Lower leg skin (tissue), 4 donors: ENCODE measurements at regions not wholly inside any gene's neighbourhood (a gene's known extent, or its start where the extent isn't known, plus 50 kb on each side); places are given as distances from the start of the nearest gene placed in this dataset.

Experiments
- DNase-seq, 2 donors: peaks; one replicate each; pipeline ENCODE4 v3.0.0-alpha.2; 2019; ENCODE audit warnings: low spot score in 2 of 2
- H3K4me3 ChIP-seq: fragments of 200-600 bp; sonication (generic); 2 replicates; pipeline ENCODE4 v1.5.1; 2017; ENCODE audit warnings: mild to moderate bottlenecking, low read depth; ENCODE audit not compliant: poor library complexity, severe bottlenecking
- CTCF ChIP-seq, 3 donors: fragments of 450-650 bp; IDR thresholded peaks; one replicate each; pipeline ENCODE4 v1.5.1; 2016; ENCODE audit warnings: antibody characterized with exemption in 3 of 3, mild to moderate bottlenecking in 3 of 3, moderate library complexity in 2 of 3
- POLR2A ChIP-seq, 2 donors: fragments of 450-650 bp; IDR thresholded peaks; one replicate each; pipeline ENCODE4 v1.6.1; 2016 to 2017; ENCODE audit warnings: antibody characterized with exemption in 2 of 2, mild to moderate bottlenecking in 1 of 2, moderate library complexity in 1 of 2
- WGBS, 2 donors: methylation state at CpG; one replicate each; pipeline ENCODE4 v1.1.5; 2018; 5-methylcytosine and 5-hydroxymethylcytosine counted together
- intact Hi-C: fragments of 100-400 bp; cut with DNase I; formaldehyde crosslinking; loops from one replicate; pipeline ENCODE4 v1.15.0; 2023; ENCODE audit warnings: low total_unique reads

- WGBS, 2 donors: 53 to 71% methylated on average over 2 of the region's 2 CpGs
- DNase-seq: no peak
- TF ChIP-seq CTCF (IDR thresholded peaks at IDR 0.05) (no peak), POLR2A (IDR thresholded peaks at IDR 0.05) (no peak)
- no peak overlapping the region for H3K4me3 ChIP-seq
- intact Hi-C loops: no loop called here
Measured at GRCh38 chr2:172375251-172375650, 52.1 kb upstream of the ITGA6 start.

GRCh38 chr2:172376016-172376415 is 51.4 kb upstream of the ITGA6 start:
- TF ChIP-seq CTCF (IDR thresholded peaks at IDR 0.05): no peak
- TF ChIP-seq POLR2A (IDR thresholded peaks at IDR 0.05): no peak
- intact Hi-C loops: no loop called here
- H3K4me3 ChIP-seq: no peak overlapping the region
- no peak for DNase-seq
- WGBS, 2 donors: 73 to 78% methylated on average over 5 of the region's 5 CpGs

- 39% methylated on average over 5 of the region's 5 CpGs for WGBS, 2 donors
- TF ChIP-seq CTCF (IDR thresholded peaks at IDR 0.05): no peak
- no peak for TF ChIP-seq POLR2A (IDR thresholded peaks at IDR 0.05)
- DNase-seq: no peak
- H3K4me3 ChIP-seq: no peak overlapping the region
- intact Hi-C loops: no loop called here
Measured at GRCh38 chr2:172376505-172377125, 50.8 kb upstream of the ITGA6 start.

- TF ChIP-seq CTCF (IDR thresholded peaks at IDR 0.05): no peak
- TF ChIP-seq POLR2A (IDR thresholded peaks at IDR 0.05): no peak
- no peak for DNase-seq
- WGBS, 2 donors: 87 to 88% methylated on average over 3 of the region's 3 CpGs
- no peak overlapping the region for H3K4me3 ChIP-seq
- intact Hi-C loops: no loop called here
Measured at GRCh38 chr2:172377408-172377807, 50.0 kb upstream of the ITGA6 start.
